IMR-90 (cell line): ENCODE measurements at regions not wholly inside any gene's neighbourhood (a gene's known extent, or its start where the extent isn't known, plus 50 kb on each side); places are given as distances from the start of the nearest gene placed in this dataset.

Experiments
- BHLHE40 ChIP-seq: fragments of 150-350 bp; IDR thresholded peaks from 2 replicates; pipeline ENCODE4 v1.6.1; 2016; ENCODE audit warnings: mild to moderate bottlenecking, low read depth, low read length
- CHD1 ChIP-seq: IDR thresholded peaks from 2 replicates; pipeline ENCODE4 v1.6.1; 2012; ENCODE audit warnings: low read depth, low read length, improper control_type of control experiment
- MAFK ChIP-seq: IDR thresholded peaks from 2 replicates; pipeline ENCODE4 v1.6.1; 2012; ENCODE audit warnings: low read depth, low read length, improper control_type of control experiment
- MXI1 ChIP-seq: IDR thresholded peaks from 2 replicates; pipeline ENCODE4 v1.6.1; 2012; ENCODE audit warnings: low read depth, mild to moderate bottlenecking, low read length, moderate library complexity, borderline replicate concordance
- NFE2L2 ChIP-seq: fragments of 150-350 bp; IDR thresholded peaks from 2 replicates; pipeline ENCODE4 v1.6.1; 2016; ENCODE audit warnings: low read depth, mild to moderate bottlenecking, low read length
- POLR2A ChIP-seq: IDR thresholded peaks from 2 replicates; pipeline ENCODE4 v1.6.1; 2012; ENCODE audit warnings: mild to moderate bottlenecking, low read depth, low read length
- RAD21 ChIP-seq: IDR thresholded peaks from 2 replicates; pipeline ENCODE4 v1.6.1; 2012; ENCODE audit warnings: low read length, improper control_type of control experiment
- RCOR1 ChIP-seq: IDR thresholded peaks from 2 replicates; pipeline ENCODE4 v1.6.1; 2012; ENCODE audit warnings: mild to moderate bottlenecking, low read length, improper control_type of control experiment; ENCODE audit not compliant: insufficient replicate concordance
- TF ChIP-seq, protein P1 (sequence below): conservative IDR thresholded peaks from 2 replicates; pipeline ENCODE4 v1.5.1; 2012; ENCODE audit warnings: mild to moderate bottlenecking, low read depth, low read length, improper control_type of control experiment
- TF ChIP-seq, protein P2 (sequence below): fragments of 150-350 bp; IDR thresholded peaks from 2 replicates; pipeline ENCODE4 v1.6.1; 2017; ENCODE audit warnings: mild to moderate bottlenecking, antibody characterized with exemption, low read length, low read depth
- TF ChIP-seq, protein P3 (sequence below): fragments of 150-350 bp; IDR thresholded peaks from 2 replicates; pipeline ENCODE4 v1.6.1; 2016; ENCODE audit warnings: low read depth, mild to moderate bottlenecking, low read length, moderate library complexity, borderline replicate concordance

DNA sequence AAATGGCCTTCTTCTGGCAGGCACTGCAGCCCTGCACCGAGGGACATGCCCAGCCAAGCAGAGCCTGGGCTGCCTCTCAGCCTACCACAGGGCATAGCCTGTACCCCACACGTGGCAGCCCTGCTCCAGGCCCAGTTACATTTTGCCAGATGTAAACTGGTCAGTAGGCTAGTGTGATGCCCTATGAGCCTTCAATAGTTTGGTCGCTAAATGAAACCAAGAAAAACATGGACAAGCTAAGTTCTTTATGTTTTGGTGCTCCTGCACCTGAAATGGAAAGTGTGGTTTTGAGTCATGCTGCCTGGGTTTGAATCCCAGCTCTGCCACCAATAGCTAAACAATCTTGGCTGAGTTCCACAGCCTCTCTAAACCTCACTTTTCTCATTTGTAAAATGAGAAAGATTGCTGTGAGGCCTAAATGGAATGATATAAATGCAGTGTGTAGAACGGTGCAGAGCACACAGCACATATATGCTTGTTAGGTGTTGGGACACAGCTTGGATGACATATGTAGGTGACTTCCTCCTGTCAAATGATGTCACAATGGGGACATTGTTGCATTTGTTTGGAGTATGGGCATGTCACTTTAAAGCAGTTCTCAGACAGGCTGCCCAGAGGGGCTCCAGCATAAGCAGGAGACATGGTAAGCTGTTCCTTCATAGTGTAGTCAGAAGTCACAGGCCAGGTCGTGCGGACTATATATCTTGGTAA lies 57.4 kb downstream of the ZBTB38 start:
- TF ChIP-seq POLR2A = no peak
- no peak for TF ChIP-seq MAFK
- TF ChIP-seq, protein P1, sequence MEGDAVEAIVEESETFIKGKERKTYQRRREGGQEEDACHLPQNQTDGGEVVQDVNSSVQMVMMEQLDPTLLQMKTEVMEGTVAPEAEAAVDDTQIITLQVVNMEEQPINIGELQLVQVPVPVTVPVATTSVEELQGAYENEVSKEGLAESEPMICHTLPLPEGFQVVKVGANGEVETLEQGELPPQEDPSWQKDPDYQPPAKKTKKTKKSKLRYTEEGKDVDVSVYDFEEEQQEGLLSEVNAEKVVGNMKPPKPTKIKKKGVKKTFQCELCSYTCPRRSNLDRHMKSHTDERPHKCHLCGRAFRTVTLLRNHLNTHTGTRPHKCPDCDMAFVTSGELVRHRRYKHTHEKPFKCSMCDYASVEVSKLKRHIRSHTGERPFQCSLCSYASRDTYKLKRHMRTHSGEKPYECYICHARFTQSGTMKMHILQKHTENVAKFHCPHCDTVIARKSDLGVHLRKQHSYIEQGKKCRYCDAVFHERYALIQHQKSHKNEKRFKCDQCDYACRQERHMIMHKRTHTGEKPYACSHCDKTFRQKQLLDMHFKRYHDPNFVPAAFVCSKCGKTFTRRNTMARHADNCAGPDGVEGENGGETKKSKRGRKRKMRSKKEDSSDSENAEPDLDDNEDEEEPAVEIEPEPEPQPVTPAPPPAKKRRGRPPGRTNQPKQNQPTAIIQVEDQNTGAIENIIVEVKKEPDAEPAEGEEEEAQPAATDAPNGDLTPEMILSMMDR = no peak
- TF ChIP-seq, protein P2, sequence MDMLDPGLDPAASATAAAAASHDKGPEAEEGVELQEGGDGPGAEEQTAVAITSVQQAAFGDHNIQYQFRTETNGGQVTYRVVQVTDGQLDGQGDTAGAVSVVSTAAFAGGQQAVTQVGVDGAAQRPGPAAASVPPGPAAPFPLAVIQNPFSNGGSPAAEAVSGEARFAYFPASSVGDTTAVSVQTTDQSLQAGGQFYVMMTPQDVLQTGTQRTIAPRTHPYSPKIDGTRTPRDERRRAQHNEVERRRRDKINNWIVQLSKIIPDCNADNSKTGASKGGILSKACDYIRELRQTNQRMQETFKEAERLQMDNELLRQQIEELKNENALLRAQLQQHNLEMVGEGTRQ = no peak
- TF ChIP-seq MXI1 = no peak
- no peak for TF ChIP-seq RAD21
- no peak for TF ChIP-seq RCOR1
- no peak for TF ChIP-seq BHLHE40
- TF ChIP-seq NFE2L2 = no peak
- no peak for TF ChIP-seq CHD1
- TF ChIP-seq, protein P3, sequence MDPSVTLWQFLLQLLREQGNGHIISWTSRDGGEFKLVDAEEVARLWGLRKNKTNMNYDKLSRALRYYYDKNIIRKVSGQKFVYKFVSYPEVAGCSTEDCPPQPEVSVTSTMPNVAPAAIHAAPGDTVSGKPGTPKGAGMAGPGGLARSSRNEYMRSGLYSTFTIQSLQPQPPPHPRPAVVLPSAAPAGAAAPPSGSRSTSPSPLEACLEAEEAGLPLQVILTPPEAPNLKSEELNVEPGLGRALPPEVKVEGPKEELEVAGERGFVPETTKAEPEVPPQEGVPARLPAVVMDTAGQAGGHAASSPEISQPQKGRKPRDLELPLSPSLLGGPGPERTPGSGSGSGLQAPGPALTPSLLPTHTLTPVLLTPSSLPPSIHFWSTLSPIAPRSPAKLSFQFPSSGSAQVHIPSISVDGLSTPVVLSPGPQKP = no peak
